HG03097 (cell line): ENCODE measurements at regions not wholly inside any gene's neighbourhood (a gene's known extent, or its start where the extent isn't known, plus 50 kb on each side); places are given as distances from the start of the nearest gene placed in this dataset.

Source experiments
- ATAC-seq: cut with Tn5 transposase; IDR thresholded peaks from one replicate; pipeline ENCODE4 v1.9.1; 2021; ENCODE audit not compliant: unreplicated experiment, low FRiP score

GRCh38 chr2:2692599-2693389, 361.7 kb upstream of the MYT1L start:
- no peak for ATAC-seq

- ATAC-seq = no peak
Measured at GRCh38 chr2:2691419-2691818, 360.3 kb upstream of the MYT1L start.

- ATAC-seq = no peak
Measured at GRCh38 chr2:2690985-2691384, 359.9 kb upstream of the MYT1L start.

- no peak for ATAC-seq
Measured at GRCh38 chr2:2689306-2689705, 358.2 kb upstream of the MYT1L start.

GRCh38 chr2:2688254-2688653, 357.2 kb upstream of the MYT1L start:
- ATAC-seq = no peak

GRCh38 chr2:2687745-2688144, 356.7 kb upstream of the MYT1L start:
- ATAC-seq = no peak

GRCh38 chr2:2686222-2686621, 355.1 kb upstream of the MYT1L start:
- no peak for ATAC-seq

- ATAC-seq = no peak
Measured at GRCh38 chr2:2683606-2684224, 352.6 kb upstream of the MYT1L start.

GRCh38 chr2:2682700-2683342, 351.7 kb upstream of the MYT1L start:
- no peak for ATAC-seq

- ATAC-seq = no peak
Measured at GRCh38 chr2:2681711-2682251, 350.7 kb upstream of the MYT1L start.

- no peak for ATAC-seq
Measured at GRCh38 chr2:2681085-2681484, 350.0 kb upstream of the MYT1L start.

- ATAC-seq = no peak
Measured at GRCh38 chr2:2674831-2675230, 343.8 kb upstream of the MYT1L start.

- ATAC-seq = no peak
Measured at GRCh38 chr2:2673406-2673805, 342.3 kb upstream of the MYT1L start.

GRCh38 chr2:2672249-2672648, 341.2 kb upstream of the MYT1L start:
- no peak for ATAC-seq

- no peak for ATAC-seq
Measured at GRCh38 chr2:2671826-2672225, 340.8 kb upstream of the MYT1L start.

- ATAC-seq = no peak
Measured at GRCh38 chr2:2669316-2669715, 338.2 kb upstream of the MYT1L start.

GRCh38 chr2:2668681-2669265, 337.7 kb upstream of the MYT1L start:
- no peak for ATAC-seq

GRCh38 chr2:2667690-2668089, 336.6 kb upstream of the MYT1L start:
- no peak for ATAC-seq

- no peak for ATAC-seq
Measured at GRCh38 chr2:2665834-2666133, 334.7 kb upstream of the MYT1L start.

- no peak for ATAC-seq
Measured at GRCh38 chr2:2664989-2665833, 334.1 kb upstream of the MYT1L start.
